Stimulated activated CD4-positive, alpha-beta T cell treated with anti-CD3 and anti-CD28 coated beads, Interleukin-4, amount 100 ng/mL, for 24 hours (primary cell): ENCODE measurements at regions not wholly inside any gene's neighbourhood (a gene's known extent, or its start where the extent isn't known, plus 50 kb on each side); places are given as distances from the start of the nearest gene placed in this dataset.

Source experiments
- DNase-seq: peaks from one replicate; pipeline ENCODE4 v3.0.0-alpha.2; 2020

DNA sequence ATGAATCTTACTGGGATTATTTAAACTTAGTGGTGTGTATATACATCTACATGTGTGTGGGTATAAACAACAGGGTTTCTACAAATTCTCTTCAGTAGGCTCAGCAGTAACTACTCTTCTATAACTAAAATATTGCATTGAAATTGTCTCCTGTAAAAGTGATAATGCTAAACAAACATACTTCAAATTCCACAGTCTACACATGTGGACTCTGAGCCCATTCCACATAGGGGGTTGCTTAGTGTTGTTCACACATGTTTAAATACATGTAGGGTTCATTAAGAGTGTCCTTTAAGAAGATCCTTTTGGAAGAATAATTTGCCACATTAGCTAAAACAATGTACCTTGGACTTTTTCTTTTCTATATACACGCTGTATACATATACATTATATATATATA is 152.8 kb upstream of the VRK2 start:
- no peak for DNase-seq

DNA sequence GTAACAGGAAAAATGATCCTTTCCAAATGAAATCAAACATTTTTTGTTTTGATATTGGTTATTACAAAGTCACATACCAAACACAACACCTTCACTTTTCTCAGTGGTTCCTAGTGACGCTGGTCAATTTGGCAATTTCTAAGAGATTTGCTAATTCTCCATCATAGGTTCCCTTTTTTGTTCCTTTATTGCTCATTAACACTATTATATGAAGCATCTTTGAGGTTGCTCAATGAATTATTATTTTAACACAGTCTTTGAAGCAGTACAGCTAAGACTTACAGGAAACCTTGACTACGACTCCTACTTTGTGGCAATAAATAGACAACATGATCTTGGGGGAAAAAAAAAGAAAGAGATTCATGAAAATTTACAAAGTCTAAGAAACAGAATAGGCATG is 152.2 kb upstream of the VRK2 start:
- DNase-seq: no peak

DNA sequence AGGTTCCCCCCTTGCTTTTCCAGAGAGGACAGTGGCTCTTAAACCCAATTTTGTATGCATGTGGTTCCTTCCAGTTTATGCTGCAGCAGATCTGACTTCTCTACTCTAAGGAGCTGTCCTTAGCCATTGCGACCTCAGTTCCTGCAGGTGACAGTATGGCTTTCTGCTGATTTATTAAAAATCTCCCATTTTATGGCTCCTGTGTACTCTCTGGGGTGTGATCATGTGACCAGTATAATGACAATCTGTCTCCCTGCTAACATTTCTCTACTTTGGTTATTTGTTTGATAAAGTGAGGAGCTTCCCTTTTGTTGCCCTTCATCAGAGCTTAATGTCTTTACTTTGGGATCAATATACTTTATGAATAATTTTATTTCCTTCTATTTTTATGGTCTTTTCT is 148.7 kb upstream of the VRK2 start:
- no peak for DNase-seq

DNA sequence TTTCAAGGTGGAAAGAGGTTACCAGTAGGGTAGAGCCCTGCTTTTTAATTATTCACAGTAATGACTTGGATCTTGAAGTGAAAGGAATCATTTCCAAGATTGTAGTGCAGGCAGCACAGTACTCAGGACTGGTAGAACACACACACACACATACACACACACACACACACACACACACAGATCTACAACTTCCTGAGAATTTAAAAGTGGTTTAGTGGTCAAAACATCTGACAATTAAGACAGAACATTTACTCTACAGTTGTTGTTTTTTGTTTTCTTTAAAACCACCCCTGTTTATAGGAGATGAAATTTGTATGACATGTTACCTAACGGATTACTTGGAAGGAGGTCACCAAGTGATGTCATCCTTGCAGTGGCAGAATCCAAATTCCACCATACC is 146.7 kb upstream of the VRK2 start:
- DNase-seq: no peak

DNA sequence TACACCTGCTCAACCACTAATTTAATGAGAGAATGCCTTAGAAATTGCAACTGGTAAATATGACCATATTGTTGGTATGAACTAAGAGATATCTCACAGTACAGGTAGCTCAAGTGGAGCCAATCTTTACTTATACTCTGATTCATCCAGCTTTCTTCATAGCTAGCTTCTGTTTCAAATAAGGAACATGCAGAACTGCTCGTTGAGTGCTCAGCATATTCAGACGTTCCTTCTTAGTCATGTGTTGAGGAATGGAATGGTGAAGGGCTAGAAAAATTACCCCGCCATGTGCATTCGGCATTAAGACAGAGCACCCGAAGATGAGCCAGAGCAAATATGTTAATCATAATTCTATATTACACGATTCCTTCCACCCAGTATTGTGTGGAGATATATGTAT is 144.0 kb upstream of the VRK2 start:
- no peak for DNase-seq

DNA sequence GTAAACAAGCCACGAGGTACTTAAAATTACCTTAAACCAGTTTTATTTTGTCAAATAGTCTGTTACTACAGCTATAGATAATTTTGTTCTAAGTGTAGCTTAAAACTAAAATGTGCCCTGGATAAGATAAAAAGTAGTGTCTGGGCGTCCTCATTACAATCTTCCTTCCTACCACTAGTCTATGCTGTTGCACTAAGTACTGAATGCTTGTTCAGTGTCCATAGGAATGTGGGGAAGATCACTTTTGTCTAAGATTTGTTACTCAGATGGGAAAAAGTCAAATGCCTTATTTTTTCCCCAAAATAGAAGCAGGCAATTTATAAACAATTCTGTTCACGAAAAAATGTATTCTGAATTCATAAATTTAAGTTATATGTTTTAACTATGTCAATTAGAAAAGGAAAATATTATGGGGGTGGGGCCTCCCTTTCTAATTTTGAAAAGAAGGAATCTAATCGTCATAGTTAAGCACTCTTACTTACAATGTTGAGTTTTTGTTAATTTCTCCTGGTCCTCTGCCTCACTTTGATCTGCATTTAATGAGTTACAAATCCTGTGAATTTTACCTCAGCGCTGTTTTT is 140.4 kb upstream of the VRK2 start:
- DNase-seq: no peak

DNA sequence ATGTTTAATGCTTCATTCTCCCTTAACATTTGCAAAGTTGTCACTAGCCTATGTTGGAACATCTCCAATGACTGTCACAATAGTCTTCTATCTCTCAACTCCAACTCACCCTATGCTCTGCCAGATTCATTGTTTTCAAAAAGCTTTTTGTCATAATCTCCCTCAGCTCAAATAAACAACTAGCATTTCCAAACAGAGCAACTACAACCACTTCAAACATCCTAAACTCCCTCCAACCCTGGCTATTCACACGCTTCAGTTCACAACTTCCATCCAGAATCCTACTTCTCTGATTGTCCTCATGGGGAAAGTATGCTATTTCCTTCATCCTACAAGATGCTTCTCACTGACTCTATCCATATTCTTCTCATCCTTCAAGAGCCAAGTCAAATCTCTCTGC is 139.2 kb upstream of the VRK2 start:
- DNase-seq: no peak

DNA sequence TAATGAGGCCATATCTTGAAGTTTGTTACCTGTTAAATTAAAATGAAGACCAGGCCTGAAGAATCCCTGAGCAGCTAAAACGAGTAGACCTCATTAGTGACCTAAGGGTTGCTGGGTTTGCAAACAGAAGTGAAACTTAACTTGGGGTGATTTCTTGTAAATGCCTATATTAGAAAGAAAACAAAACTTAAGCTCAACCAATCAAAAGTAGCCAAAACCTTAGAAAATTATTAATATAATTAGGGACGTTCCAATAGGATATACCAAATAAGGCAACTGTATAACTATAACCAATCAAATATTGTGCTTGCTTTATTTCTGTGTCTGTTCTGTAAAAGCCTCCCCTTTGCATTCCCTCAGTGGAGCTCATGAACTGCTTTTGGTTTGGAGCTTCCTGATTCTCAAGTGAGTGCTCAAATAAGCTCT is 137.9 kb upstream of the VRK2 start:
- DNase-seq: no peak

DNA sequence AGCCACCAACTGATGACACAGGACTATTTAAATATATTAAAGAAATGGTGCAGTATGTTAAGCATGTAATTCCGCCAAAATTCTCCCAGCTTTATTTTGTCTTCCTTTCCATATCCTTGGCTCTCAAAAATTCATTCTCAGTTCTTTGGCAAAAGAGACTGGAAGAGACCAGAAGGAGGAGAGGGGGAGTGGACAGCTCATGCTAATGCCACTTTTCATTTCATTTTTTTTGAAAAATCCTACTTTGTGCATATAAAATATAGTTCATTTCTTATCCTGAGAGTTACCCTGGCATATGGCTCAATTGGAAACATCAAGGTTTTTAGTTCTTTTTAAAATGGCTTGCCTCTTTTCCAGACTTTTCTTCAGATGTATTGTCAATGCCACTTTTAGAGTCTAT is 128.5 kb upstream of the VRK2 start:
- DNase-seq: no peak

DNA sequence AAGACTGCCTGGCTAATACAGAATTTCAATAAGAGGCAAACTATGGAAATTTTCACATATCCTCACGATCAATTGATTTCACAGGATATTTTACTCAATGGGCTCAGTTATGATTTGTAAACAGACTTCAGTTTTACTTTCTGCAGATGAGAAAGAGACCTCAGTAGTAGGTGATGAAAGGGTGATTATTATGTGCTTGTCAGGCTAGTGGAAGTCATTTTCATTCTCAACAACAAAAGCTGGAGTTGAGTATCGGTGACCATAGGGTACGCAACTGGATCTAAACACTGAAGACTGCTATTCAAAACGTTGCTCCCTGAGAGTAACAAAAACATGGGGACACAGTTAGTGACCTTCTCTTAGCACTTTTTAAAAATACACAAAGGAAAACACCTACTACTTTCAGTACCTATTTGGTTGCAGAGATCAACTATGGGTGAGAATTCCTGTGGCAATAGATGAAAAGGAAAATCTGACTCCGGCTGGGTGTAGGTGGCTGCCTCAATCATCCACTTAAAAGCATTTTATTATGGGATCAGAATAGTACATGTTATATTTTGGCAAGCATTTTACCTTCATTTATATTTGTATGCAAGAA is 126.2 kb upstream of the VRK2 start:
- DNase-seq: no peak

DNA sequence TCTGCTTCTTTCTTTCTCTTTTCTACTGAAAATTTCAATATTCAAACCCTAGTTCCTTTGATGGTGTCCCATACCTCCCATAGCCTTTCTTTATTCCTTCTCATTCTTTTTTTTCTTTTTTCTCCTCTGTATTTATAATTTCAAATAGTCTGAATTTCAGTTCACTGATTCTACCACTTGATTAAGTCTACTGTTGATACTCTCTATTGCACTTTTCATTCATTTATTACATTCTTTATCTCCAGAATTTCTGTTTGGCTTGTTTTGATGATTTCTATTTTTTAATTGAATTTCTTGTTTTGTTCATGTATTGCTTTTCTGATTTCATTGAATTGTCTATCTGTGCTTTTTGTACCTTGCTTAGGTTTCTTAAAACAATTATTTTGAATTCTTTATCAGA is 111.9 kb upstream of the VRK2 start:
- DNase-seq: no peak

DNA sequence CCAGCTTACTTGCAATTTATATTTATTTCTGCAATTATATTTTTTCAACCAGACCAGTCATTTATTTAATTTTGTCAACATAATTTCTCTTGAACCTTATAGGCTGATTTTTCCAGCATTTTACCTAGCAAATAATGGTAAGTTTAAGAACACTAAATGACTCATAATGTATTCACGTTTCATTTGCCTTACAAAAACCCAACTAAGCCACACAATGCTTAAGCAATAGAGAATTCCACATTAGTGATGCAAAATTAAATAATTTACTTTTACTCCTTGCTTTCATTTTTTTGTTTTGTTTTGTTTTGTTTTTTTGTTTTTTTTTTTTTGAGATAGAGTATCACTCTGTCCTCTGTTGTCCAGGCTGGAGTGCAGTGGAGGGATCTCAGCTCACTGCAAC is 110.4 kb upstream of the VRK2 start:
- no peak for DNase-seq

DNA sequence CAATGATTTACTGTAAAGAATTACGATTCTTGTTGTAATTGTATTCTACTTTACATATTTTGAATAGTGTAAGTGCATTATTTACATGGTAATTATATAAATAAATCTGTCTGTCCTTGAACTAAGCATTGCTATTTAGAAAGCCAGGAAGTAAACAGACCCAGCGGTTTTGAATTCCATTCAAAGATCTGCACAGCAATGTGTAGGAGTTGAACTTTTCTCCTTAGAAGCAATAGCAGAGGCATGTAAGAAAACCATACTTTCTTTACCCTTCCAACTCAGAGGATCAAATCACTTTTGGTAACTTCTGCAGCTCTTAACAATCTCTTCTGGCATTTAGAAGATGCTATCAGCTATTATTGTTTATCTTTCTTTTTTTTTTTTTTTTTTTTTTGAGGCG is 109.2 kb upstream of the VRK2 start:
- no peak for DNase-seq

DNA sequence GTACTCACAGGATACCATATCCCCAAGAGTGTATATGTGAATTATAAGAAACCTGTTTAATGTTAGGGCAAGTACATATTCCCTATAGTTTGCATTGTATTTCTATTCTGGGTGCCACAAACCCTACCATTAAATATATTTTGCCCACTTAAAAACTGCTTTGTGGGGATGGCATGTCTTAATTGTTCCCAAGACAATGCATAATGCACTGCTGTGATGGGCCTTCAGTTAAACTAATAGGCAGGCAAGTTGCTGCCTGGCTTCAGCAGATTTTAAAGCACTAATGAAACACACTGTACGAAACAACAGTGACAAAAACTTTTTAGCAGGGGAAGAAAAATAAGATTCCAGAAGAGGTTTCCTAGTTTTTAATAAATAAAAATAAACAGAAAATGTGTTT is 104.8 kb upstream of the VRK2 start:
- no peak for DNase-seq

DNA sequence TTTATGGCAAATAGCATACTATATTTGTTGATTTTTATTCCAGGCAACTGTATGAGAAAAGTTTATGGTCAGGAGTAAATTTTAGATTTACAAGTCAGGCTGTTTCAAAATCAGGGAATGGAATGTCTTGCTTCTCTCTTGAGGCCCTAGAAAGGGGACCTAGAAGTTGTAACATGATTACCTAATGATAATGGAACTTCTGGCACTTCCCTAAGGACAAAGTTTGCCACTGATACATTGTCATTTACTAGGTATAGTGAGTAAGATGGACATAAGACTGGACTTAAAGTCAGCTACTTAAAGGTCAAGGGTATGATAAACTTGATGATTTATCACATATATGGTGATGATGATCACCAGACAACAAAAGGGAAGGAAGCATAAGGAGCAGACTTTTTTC is 103.3 kb upstream of the VRK2 start:
- no peak for DNase-seq

DNA sequence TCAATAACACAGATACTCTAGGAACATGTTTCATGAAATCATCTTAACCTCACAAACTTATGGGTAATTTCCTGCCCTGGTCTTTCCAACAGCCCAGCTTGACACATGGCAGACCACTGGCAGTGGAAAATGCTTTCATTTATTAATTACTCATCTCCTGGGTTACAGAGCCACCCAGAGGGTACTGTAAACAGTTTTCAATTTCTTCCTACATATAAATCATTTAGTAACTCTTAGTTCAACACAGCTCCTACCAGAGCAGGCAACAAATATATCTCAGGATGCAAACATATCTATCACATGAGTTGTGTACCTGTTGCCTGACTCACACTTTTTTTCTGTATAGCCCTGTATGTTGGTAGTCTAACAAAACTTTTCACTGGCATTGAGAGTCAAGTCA is 99.2 kb upstream of the VRK2 start:
- DNase-seq: no peak

DNA sequence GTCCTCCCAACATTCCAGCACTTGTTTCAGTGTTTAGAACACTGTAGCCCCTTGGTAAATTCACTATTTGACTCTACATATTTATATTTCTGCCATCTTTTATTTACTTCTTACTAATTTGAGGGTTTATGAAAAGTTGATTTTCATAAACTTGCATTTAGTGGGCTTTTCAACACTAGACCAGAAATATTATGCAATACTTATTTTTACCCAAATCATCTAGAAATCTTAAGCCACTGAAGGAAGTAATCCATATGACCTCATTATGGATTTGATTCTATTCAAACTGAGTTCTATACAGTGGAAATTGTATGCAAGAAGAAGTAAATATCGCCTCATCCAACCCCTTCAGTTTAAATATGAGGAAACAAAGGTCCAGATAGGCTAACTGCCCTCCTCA is 92.6 kb upstream of the VRK2 start:
- no peak for DNase-seq

DNA sequence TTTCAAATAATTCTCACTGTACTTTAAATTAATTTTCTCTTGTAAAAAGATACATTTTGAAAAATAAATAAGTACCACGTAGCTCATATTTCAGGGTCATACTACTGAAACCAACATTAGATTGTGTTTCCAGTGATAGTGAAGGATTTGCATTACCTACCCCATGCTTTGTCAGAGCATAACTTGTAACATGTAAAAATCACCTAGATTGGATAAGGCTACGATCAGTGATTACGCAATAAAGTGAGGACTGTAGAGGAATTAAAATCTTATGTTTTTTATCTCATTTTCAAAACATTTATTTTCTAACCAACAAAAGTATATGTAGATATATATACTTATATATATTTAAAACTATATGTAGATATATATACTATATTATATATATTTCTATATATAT is 89.4 kb upstream of the VRK2 start:
- no peak for DNase-seq

DNA sequence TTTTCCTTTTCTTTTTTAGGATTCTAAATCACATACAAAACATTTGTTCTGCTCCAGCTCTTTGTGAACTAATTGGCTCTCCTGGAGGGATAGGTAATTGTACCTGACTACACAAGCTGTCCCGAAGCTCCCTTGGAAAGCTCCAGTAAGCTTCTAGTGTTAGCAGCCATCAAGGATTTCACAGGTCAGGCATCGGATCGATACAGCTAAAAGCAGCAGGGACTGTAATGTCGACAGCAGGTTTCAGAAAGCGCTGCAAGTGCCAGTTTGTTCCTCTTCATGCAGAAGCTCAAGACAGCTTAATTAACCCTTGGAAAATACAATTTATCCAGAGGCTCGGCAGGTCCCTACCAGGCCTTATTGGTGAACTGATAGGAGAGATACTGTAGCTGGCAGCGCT is 87.2 kb upstream of the VRK2 start:
- DNase-seq: no peak

DNA sequence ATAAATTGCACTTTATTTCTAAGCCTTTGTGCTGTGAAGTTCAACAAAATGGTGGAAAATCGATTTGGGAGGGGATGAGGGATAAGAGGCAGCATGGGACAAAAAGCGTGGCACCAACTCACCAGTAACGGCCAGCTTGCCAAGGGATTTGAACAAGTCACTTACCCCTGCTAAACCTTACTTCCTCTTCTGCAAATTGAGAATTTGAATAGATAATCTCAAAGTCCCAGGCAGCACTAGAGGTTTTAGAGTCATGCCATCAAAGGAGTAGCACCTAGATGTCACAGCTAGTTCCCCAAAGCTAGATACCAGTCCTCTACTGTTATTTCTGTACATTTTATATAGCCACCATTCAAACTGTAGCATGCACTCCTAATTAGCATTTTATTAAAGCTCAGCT is 83.7 kb upstream of the VRK2 start:
- no peak for DNase-seq

DNA sequence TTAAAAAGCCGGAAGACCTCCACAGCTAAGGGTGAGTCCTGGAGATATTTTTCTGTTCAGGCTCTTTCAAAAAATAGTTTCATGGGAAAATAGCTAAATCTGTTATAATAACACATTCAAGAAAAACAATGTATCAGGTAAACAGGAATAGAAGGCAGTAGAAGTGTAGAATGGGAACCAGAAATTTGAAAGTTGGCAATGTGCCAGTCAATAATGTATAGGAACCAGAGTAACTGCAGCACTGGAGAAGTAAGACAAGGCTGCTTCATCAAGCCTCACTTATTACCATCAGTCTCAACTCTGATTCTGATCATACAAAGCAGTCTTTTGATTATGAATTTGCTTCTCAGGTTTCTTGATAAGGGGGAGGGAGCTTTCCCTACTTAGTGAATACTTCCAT is 81.4 kb upstream of the VRK2 start:
- DNase-seq: no peak

DNA sequence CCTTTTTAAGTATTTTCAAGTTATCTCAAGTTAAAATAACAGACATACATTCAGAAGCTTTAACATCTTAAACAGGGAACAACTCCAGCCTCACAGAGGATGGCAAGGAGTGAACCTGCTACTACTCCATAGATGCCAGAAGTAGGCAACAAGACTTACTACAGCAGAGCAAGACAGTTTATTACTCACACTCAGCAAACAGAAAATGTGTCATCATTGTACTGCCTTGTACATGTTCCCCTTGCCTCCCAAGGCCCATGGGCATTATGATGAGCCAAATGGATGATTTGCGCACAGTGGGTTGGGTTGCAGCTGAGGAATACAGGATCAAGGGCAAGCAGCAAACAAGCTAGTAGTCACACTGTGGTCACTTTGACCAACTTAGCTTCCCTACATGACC is 80.6 kb upstream of the VRK2 start:
- no peak for DNase-seq

DNA sequence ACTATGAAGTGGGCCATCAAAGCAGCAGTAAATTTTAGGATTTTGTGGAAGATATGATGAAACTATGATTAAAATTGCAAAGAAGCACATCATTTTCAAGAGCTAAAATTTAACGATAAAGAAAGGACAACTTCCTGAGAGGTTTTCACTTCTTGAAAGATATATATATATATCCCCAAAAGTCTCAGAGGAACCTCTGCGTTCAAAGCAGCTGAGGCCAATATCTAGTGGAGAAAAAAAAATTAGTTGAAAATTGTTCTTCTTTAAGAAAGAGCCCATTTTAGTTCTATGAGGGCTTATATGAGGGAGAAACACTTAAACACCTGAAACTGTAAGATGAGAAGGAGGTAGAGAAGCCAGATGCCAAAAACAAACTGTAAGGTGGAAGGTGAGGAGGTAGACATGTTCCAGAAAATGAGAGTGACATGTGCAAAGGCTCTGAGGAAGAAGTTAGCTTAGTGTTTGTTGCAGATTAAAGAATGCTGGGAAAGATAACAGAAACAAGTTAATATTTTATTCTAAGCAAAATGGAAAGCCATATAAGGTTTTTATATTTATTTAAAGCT is 72.9 kb upstream of the VRK2 start:
- DNase-seq: no peak

DNA sequence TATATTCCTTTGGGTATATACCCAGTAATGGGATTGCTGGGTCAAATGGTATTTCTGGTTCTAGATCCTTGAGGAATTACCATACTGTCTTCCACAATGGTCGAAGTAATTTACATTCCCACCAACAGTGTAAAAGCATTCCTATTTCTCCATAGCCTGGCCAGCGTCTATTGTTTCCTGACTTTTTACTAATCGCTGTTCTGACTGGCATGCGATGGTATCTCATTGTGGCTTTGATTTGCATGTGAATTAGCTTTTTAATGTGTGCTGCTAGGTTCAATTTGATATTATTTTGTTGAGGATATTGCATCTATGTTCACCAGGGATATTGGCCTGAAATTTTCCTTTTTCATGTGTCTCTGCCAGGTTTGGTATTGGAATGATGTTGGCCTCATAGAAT is 67.4 kb upstream of the VRK2 start:
- DNase-seq: no peak

DNA sequence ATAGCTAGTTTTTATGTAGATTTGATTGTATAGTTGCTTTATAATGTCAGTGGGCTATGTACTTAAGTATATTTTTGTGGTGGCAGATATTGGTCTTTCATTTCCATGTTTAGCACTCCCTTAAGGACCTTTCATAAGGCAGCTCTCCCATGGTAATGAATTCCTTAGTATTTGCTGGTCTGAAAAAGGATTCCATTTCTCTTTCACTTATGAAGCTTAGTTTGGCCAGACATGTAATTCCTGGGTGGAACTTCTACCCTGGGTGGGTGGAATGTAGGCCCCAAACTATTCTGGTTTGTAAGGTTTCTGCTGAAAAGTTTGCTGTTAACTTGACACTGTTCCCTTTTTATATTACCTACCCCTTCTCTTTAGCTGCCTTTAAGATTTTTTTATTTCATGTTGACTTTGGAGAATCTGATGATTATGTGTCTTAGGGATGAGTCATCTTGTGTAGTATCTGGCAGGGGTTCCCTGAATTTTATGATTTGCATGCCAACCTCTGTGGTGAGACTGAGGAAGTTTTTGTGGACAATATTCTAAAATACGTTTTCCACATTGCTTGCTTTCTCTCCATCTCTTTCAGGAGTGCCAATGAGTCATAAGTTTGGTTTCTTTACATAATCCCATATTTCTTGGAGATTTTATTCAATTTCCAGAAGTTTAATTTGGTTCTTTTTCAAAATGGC is 65.4 kb upstream of the VRK2 start:
- no peak for DNase-seq
